IMR-90 (cell line): ENCODE measurements at regions not wholly inside any gene's neighbourhood (a gene's known extent, or its start where the extent isn't known, plus 50 kb on each side); places are given as distances from the start of the nearest gene placed in this dataset.

ENCODE experiments used
- BHLHE40 ChIP-seq: fragments of 150-350 bp; IDR thresholded peaks from 2 replicates; pipeline ENCODE4 v1.6.1; 2016; ENCODE audit warnings: mild to moderate bottlenecking, low read depth, low read length
- CEBPB ChIP-seq: IDR thresholded peaks from 2 replicates; pipeline ENCODE4 v1.6.1; 2012; ENCODE audit warnings: low read depth, low read length, improper control_type of control experiment
- CTCF ChIP-seq: conservative IDR thresholded peaks from 2 replicates; pipeline ENCODE4 v1.5.1; 2012; ENCODE audit warnings: mild to moderate bottlenecking, low read depth, low read length, improper control_type of control experiment
- FOS ChIP-seq: fragments of 150-350 bp; IDR thresholded peaks from 2 replicates; pipeline ENCODE4 v1.6.1; 2016; ENCODE audit warnings: low read depth, low read length
- MAFK ChIP-seq: IDR thresholded peaks from 2 replicates; pipeline ENCODE4 v1.6.1; 2012; ENCODE audit warnings: low read depth, low read length, improper control_type of control experiment
- MAZ ChIP-seq: IDR thresholded peaks from 2 replicates; pipeline ENCODE4 v1.6.1; 2012; ENCODE audit warnings: low read depth, mild to moderate bottlenecking, low read length, improper control_type of control experiment, moderate library complexity, borderline replicate concordance
- MXI1 ChIP-seq: IDR thresholded peaks from 2 replicates; pipeline ENCODE4 v1.6.1; 2012; ENCODE audit warnings: low read depth, mild to moderate bottlenecking, low read length, moderate library complexity, borderline replicate concordance
- NFE2L2 ChIP-seq: fragments of 150-350 bp; IDR thresholded peaks from 2 replicates; pipeline ENCODE4 v1.6.1; 2016; ENCODE audit warnings: low read depth, mild to moderate bottlenecking, low read length
- POLR2A ChIP-seq: IDR thresholded peaks from 2 replicates; pipeline ENCODE4 v1.6.1; 2012; ENCODE audit warnings: mild to moderate bottlenecking, low read depth, low read length
- RAD21 ChIP-seq: IDR thresholded peaks from 2 replicates; pipeline ENCODE4 v1.6.1; 2012; ENCODE audit warnings: low read length, improper control_type of control experiment
- RCOR1 ChIP-seq: IDR thresholded peaks from 2 replicates; pipeline ENCODE4 v1.6.1; 2012; ENCODE audit warnings: mild to moderate bottlenecking, low read length, improper control_type of control experiment; ENCODE audit not compliant: insufficient replicate concordance
- RFX5 ChIP-seq: IDR thresholded peaks from 2 replicates; pipeline ENCODE4 v1.8.0; 2012; ENCODE audit warnings: low read depth, mild to moderate bottlenecking, low read length, moderate library complexity
- USF2 ChIP-seq: fragments of 150-350 bp; IDR thresholded peaks from 2 replicates; pipeline ENCODE4 v1.6.1; 2017; ENCODE audit warnings: mild to moderate bottlenecking, antibody characterized with exemption, low read length, low read depth

- TF ChIP-seq MAZ (no peak), CTCF (no peak), NFE2L2 (no peak), CEBPB (no peak), RCOR1 (no peak), POLR2A (no peak), USF2 (no peak), RAD21 (no peak), MXI1 (no peak), RFX5 (no peak), MAFK (no peak), BHLHE40 (no peak), FOS (no peak)
These were observed 533.6 kb downstream of the INHBA start for GRCh38 chr7:41169317-41169716.
